KMS-11 (cell line): ENCODE measurements at regions not wholly inside any gene's neighbourhood (a gene's known extent, or its start where the extent isn't known, plus 50 kb on each side); places are given as distances from the start of the nearest gene placed in this dataset.

Experiments used
- H2AFZ ChIP-seq: fragments of 200-600 bp; sonication (generic); 2 replicates; pipeline ENCODE4 v1.6.1; 2016; ENCODE audit warnings: antibody characterized with exemption, mixed run types, low read depth
- H3K27ac ChIP-seq: fragments of 200-600 bp; sonication (generic); 2 replicates; pipeline ENCODE4 v1.6.1; 2016; ENCODE audit warnings: mild to moderate bottlenecking, mixed run types
- H3K27me3 ChIP-seq: fragments of 200-600 bp; sonication (generic); 2 replicates; pipeline ENCODE4 v1.6.1; 2017; ENCODE audit warnings: mild to moderate bottlenecking, low read depth, mixed run types, moderate library complexity; ENCODE audit not compliant: insufficient read depth
- H3K36me3 ChIP-seq: fragments of 200-600 bp; sonication (generic); 2 replicates; pipeline ENCODE4 v1.6.1; 2017; ENCODE audit warnings: mild to moderate bottlenecking, mixed run types; ENCODE audit not compliant: insufficient read depth
- H3K4me1 ChIP-seq: fragments of 200-600 bp; sonication (generic); 2 replicates; pipeline ENCODE4 v1.6.1; 2016; ENCODE audit warnings: mild to moderate bottlenecking, low read depth, mixed run types; ENCODE audit not compliant: poor library complexity, severe bottlenecking
- H3K4me2 ChIP-seq: fragments of 200-600 bp; sonication (generic); 2 replicates; pipeline ENCODE4 v1.7.0; 2016; ENCODE audit warnings: mild to moderate bottlenecking, mixed run types
- H3K4me3 ChIP-seq: fragments of 200-600 bp; sonication (generic); IDR thresholded peaks from 2 replicates; pipeline ENCODE4 v1.6.1; 2017; ENCODE audit warnings: low read depth, low read length, mixed read lengths; ENCODE audit not compliant: insufficient read depth
- H3K79me2 ChIP-seq: fragments of 200-600 bp; sonication (generic); 2 replicates; pipeline ENCODE4 v1.6.1; 2016; ENCODE audit warnings: low read depth, mixed run types; ENCODE audit not compliant: insufficient read depth
- H3K9ac ChIP-seq: fragments of 200-600 bp; sonication (generic); 2 replicates; pipeline ENCODE4 v1.6.1; 2016; ENCODE audit warnings: mild to moderate bottlenecking, mixed run types
- H4K20me1 ChIP-seq: fragments of 200-600 bp; sonication (generic); 2 replicates; pipeline ENCODE4 v1.6.1; 2016; ENCODE audit warnings: mild to moderate bottlenecking, mixed run types; ENCODE audit not compliant: insufficient read depth
- TF ChIP-seq, protein P1 (sequence below): fragments of 200-600 bp; sonication (generic); conservative IDR thresholded peaks from 2 replicates; pipeline ENCODE4 v1.6.1; 2017; ENCODE audit warnings: low read depth, mild to moderate bottlenecking, antibody characterized with exemption, low read length, moderate library complexity, mixed read lengths

DNA sequence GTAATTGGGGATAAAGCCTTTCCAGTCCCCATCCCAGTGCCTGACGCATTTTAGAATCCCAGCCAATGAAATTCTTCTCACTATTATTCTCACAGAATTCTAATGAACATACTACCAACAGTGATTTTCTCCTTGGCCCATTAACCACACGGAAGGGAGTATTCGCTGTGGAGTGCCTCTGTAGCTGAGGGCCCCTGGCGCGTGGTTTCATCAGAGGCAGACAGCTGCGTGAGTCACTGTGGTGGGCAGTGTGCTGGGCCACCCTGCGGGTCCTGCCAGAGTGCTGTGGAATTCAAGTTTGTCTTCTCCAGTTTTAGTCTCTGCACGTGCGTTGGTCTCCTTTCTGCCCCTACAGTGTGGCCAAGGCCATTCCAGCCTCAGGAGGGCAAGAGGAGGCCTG, 335.4 kb upstream of the FAT1 start:
- H3K4me2 ChIP-seq: no peak overlapping the region
- H3K27ac ChIP-seq: no peak overlapping the region
- H3K79me2 ChIP-seq: no peaks in the 10 kb centered on the region
- no peaks in the 10 kb centered on the region for H3K4me1 ChIP-seq
- H3K9ac ChIP-seq: no peak overlapping the region
- no peak overlapping the region for H3K4me3 ChIP-seq
- H3K36me3 ChIP-seq: no peaks in the 10 kb centered on the region
- no peak overlapping the region for H2AFZ ChIP-seq
- TF ChIP-seq, protein P1, sequence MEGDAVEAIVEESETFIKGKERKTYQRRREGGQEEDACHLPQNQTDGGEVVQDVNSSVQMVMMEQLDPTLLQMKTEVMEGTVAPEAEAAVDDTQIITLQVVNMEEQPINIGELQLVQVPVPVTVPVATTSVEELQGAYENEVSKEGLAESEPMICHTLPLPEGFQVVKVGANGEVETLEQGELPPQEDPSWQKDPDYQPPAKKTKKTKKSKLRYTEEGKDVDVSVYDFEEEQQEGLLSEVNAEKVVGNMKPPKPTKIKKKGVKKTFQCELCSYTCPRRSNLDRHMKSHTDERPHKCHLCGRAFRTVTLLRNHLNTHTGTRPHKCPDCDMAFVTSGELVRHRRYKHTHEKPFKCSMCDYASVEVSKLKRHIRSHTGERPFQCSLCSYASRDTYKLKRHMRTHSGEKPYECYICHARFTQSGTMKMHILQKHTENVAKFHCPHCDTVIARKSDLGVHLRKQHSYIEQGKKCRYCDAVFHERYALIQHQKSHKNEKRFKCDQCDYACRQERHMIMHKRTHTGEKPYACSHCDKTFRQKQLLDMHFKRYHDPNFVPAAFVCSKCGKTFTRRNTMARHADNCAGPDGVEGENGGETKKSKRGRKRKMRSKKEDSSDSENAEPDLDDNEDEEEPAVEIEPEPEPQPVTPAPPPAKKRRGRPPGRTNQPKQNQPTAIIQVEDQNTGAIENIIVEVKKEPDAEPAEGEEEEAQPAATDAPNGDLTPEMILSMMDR: no peak
- no peaks in the 10 kb centered on the region for H3K27me3 ChIP-seq
- no peaks in the 10 kb centered on the region for H4K20me1 ChIP-seq

DNA sequence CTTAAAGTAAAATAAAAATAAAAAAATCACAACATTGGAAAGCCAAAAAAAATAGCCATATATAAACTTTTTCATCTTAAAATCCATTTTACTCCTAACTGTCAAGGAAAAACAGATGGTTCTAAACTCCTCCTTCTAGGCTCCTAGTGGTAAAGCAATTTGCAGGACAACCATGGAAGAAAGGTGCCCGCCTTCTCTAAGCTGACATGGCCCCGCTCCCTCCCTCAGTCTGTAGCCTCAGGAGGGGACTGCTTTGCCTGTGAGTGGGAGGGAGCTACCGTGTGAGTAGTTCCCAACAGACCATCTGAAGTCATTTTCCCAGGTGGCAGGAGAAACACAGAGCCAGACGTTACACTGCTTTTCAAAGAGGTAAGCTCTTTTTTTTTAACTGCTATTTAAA, 336.2 kb upstream of the FAT1 start:
- H4K20me1 ChIP-seq: no peaks in the 10 kb centered on the region
- no peak overlapping the region for H3K9ac ChIP-seq
- H3K4me2 ChIP-seq: no peak overlapping the region
- TF ChIP-seq, protein P1: no peak
- H3K79me2 ChIP-seq: no peaks in the 10 kb centered on the region
- no peaks in the 10 kb centered on the region for H3K36me3 ChIP-seq
- no peak overlapping the region for H2AFZ ChIP-seq
- H3K4me1 ChIP-seq: no peaks in the 10 kb centered on the region
- H3K4me3 ChIP-seq: no peak overlapping the region
- no peak overlapping the region for H3K27ac ChIP-seq
- no peaks in the 10 kb centered on the region for H3K27me3 ChIP-seq

DNA sequence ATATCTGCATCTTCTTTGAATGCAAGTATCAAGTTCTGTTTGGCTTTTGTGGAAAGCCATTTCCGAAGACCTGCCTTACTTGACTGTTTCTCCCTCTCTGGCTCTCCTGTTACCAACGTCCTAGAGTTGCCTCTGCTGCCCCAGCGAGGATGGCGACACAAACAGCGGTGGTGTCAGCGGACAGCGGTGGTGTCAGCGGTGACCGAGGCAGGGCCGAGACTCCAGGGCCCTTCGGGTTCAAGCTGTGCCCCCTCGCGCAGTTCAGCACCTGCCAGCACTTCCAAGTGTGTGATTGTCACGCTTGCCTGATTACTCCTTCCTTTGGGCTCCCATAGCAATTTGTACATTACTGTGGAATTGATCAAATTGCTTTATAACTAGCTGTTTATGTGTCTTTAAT, 336.9 kb upstream of the FAT1 start:
- Histone ChIP-seq H2AFZ (no peak overlapping the region), H3K4me3 (no peak overlapping the region), H3K9ac (no peak overlapping the region), H4K20me1 (no peaks in the 10 kb centered on the region), H3K27ac (no peak overlapping the region), H3K36me3 (no peaks in the 10 kb centered on the region), H3K4me2 (no peak overlapping the region), H3K79me2 (no peaks in the 10 kb centered on the region), H3K4me1 (no peaks in the 10 kb centered on the region), H3K27me3 (no peaks in the 10 kb centered on the region)
- TF ChIP-seq, protein P1: no peak

DNA sequence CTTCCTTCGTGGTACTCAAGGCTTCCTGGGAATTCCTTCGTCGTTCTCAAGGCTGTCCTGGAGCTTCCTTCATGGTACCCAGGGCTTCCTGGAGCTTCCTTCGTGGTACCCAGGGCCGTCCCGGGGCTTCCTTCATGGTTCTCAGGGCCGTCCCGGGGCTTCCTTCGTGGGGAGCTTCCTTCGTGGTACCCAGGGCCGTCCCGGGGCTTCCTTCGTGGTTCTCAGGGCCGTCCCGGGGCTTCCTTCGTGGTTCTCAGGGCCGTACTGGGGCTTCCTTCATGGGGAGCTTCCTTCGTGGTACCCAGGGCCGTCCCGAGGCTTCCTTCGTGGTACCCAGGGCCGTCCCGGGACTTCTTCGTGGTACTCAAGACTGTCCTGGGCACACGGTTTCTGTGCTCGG, 339.6 kb upstream of the FAT1 start:
- Histone ChIP-seq H3K4me2 (no peak overlapping the region), H4K20me1 (no peaks in the 10 kb centered on the region), H3K36me3 (no peaks in the 10 kb centered on the region), H3K9ac (no peak overlapping the region), H3K4me3 (no peak overlapping the region), H3K27ac (no peak overlapping the region), H3K4me1 (no peaks in the 10 kb centered on the region), H3K27me3 (no peaks in the 10 kb centered on the region), H3K79me2 (no peaks in the 10 kb centered on the region), H2AFZ (no peak overlapping the region)
- TF ChIP-seq, protein P1: no peak

DNA sequence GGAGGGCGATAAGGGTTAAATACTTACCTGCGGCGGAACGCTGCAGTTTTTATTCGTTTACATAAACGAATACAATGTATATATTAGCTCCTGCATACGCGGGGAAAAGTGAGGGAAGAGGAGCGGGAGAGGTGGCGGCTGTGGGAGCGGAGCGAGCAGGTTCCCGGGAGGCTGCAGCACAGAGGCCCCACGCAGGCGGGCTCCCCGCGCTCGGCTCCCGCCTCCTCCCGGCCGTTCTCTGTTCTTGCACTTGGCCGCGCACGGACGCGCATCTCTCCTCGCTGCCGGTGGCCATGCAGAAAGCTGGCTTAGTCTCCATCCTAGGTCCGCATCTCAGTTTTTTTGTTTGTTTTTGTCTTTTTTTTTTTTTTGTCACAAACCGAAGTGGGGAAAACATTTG, 340.4 kb upstream of the FAT1 start:
- Histone ChIP-seq H3K36me3 (no peaks in the 10 kb centered on the region), H4K20me1 (no peaks in the 10 kb centered on the region), H3K9ac (no peak overlapping the region), H3K27ac (no peak overlapping the region), H3K27me3 (no peaks in the 10 kb centered on the region), H3K4me1 (no peaks in the 10 kb centered on the region), H2AFZ (no peak overlapping the region), H3K79me2 (no peaks in the 10 kb centered on the region), H3K4me3 (no peak overlapping the region), H3K4me2 (no peak overlapping the region)
- TF ChIP-seq, protein P1: no peak
